ENCODE measurements at regions not wholly inside any gene's neighbourhood (a gene's known extent, or its start where the extent isn't known, plus 50 kb on each side); places are given as distances from the start of the nearest gene placed in this dataset.

DNA sequence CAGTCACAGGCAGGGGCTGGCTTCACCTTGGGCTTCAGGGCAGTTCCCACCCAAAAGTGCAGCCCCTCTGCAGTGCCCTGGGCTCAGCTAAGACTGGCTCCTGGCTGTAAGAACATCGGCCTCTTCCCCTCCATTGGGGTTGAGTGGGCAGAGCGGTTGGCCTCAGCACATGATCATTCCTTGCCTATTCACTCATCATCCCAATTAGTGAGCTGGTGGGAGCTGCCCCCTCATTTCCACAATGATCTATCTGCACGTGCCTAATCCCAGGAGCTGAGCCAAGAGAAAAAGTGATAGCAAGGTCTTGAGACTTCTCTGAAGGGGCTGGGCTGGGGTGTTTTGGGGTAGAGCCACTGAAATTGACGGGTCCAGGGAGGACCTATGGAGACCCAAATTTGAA, 133.6 kb downstream of the SYF2 start:
- intact Hi-C loops (cut with micrococcal nuclease; ENCODE audit: unreplicated experiment) = no loop called here

More for the DNA sequence above, 133.6 kb downstream of the SYF2 start:
- WGBS (ENCODE audit: low lambda C conversion rate) = 58% methylated on average over 4 of the region's 4 CpGs
- TF ChIP-seq ARNT (IDR thresholded peaks at IDR 0.05) = no peak
- TF ChIP-seq ZKSCAN5 (CRISPR knock-in tag; IDR thresholded peaks at IDR 0.05) = no peak
- no peak for TF ChIP-seq NR2F6 (IDR thresholded peaks at IDR 0.05)
- TF ChIP-seq NR2F6 (CRISPR knock-in tag; IDR thresholded peaks at IDR 0.05) = no peak
- TF ChIP-seq, protein P1, sequence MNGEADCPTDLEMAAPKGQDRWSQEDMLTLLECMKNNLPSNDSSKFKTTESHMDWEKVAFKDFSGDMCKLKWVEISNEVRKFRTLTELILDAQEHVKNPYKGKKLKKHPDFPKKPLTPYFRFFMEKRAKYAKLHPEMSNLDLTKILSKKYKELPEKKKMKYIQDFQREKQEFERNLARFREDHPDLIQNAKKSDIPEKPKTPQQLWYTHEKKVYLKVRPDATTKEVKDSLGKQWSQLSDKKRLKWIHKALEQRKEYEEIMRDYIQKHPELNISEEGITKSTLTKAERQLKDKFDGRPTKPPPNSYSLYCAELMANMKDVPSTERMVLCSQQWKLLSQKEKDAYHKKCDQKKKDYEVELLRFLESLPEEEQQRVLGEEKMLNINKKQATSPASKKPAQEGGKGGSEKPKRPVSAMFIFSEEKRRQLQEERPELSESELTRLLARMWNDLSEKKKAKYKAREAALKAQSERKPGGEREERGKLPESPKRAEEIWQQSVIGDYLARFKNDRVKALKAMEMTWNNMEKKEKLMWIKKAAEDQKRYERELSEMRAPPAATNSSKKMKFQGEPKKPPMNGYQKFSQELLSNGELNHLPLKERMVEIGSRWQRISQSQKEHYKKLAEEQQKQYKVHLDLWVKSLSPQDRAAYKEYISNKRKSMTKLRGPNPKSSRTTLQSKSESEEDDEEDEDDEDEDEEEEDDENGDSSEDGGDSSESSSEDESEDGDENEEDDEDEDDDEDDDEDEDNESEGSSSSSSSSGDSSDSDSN (CRISPR knock-in tag; IDR thresholded peaks at IDR 0.05) = no peak
- no peak for TF ChIP-seq SYNCRIP (IDR thresholded peaks at IDR 0.05; ENCODE audit: insufficient read depth, low read depth, low read length)
- no peak for TF ChIP-seq GATA4 (IDR thresholded peaks at IDR 0.05; ENCODE audit: borderline replicate concordance, low read depth)
- no peak for TF ChIP-seq JARID2 (CRISPR knock-in tag; IDR thresholded peaks at IDR 0.05; ENCODE audit: insufficient replicate concordance)
- TF ChIP-seq, protein P2, sequence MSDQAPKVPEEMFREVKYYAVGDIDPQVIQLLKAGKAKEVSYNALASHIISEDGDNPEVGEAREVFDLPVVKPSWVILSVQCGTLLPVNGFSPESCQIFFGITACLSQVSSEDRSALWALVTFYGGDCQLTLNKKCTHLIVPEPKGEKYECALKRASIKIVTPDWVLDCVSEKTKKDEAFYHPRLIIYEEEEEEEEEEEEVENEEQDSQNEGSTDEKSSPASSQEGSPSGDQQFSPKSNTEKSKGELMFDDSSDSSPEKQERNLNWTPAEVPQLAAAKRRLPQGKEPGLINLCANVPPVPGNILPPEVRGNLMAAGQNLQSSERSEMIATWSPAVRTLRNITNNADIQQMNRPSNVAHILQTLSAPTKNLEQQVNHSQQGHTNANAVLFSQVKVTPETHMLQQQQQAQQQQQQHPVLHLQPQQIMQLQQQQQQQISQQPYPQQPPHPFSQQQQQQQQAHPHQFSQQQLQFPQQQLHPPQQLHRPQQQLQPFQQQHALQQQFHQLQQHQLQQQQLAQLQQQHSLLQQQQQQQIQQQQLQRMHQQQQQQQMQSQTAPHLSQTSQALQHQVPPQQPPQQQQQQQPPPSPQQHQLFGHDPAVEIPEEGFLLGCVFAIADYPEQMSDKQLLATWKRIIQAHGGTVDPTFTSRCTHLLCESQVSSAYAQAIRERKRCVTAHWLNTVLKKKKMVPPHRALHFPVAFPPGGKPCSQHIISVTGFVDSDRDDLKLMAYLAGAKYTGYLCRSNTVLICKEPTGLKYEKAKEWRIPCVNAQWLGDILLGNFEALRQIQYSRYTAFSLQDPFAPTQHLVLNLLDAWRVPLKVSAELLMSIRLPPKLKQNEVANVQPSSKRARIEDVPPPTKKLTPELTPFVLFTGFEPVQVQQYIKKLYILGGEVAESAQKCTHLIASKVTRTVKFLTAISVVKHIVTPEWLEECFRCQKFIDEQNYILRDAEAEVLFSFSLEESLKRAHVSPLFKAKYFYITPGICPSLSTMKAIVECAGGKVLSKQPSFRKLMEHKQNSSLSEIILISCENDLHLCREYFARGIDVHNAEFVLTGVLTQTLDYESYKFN (CRISPR knock-in tag; conservative IDR thresholded peaks at IDR 0.05) = no peak
- no peak for TF ChIP-seq ZNF329 (CRISPR knock-in tag; IDR thresholded peaks at IDR 0.05; ENCODE audit: low read depth)
- no peak for TF ChIP-seq MAF1 (CRISPR knock-in tag; IDR thresholded peaks at IDR 0.05; ENCODE audit: borderline replicate concordance)
- TF ChIP-seq, protein P3, sequence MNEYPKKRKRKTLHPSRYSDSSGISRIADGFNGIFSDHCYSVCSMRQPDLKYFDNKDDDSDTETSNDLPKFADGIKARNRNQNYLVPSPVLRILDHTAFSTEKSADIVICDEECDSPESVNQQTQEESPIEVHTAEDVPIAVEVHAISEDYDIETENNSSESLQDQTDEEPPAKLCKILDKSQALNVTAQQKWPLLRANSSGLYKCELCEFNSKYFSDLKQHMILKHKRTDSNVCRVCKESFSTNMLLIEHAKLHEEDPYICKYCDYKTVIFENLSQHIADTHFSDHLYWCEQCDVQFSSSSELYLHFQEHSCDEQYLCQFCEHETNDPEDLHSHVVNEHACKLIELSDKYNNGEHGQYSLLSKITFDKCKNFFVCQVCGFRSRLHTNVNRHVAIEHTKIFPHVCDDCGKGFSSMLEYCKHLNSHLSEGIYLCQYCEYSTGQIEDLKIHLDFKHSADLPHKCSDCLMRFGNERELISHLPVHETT (CRISPR knock-in tag; conservative IDR thresholded peaks at IDR 0.05) = no peak
- TF ChIP-seq, protein P4, sequence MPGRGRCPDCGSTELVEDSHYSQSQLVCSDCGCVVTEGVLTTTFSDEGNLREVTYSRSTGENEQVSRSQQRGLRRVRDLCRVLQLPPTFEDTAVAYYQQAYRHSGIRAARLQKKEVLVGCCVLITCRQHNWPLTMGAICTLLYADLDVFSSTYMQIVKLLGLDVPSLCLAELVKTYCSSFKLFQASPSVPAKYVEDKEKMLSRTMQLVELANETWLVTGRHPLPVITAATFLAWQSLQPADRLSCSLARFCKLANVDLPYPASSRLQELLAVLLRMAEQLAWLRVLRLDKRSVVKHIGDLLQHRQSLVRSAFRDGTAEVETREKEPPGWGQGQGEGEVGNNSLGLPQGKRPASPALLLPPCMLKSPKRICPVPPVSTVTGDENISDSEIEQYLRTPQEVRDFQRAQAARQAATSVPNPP (CRISPR knock-in tag; IDR thresholded peaks at IDR 0.05) = no peak
- no peak for ATAC-seq
- Histone ChIP-seq H3K9me3 (ENCODE audit: low read length) (no peaks in the 10 kb centered on the region), H3K36me3 (replicated peaks in 1 of 2; ENCODE audit: control insufficient read depth in 1 of 2, insufficient read depth in 2 of 2, low read length in 2 of 2) (no peaks in the 10 kb centered on the region), H2AFZ (ENCODE audit: low read length) (no peak overlapping the region), H3K4me1 (ENCODE audit: insufficient read depth, low read length) (peaks cover 20% of the 10 kb centered on the region), H3K9ac (ENCODE audit: insufficient read depth, low read depth, low read length) (no peak overlapping the region), H3K27ac (ENCODE audit: extremely low read length, insufficient read depth, low read length) (no peak overlapping the region), H3K4me2 (ENCODE audit: low read depth, low read length) (no peak overlapping the region), H3K4me3 (replicated peaks in 1 of 3; ENCODE audit: insufficient read depth in 1 of 3, low read depth in 2 of 3, low read length in 3 of 3) (no peak overlapping the region), H3K27me3 (ENCODE audit: control insufficient read depth in 1 of 2, insufficient read depth in 2 of 2, low read length in 2 of 2) (peaks cover 0 to 37% of the 10 kb centered on the region in 2 experiments; a peak in 3 of 5 replicates), H3K79me2 (ENCODE audit: insufficient read depth, low read length) (no peaks in the 10 kb centered on the region), H4K20me1 (ENCODE audit: insufficient read depth, low read length) (no peaks in the 10 kb centered on the region)
- BruUV-seq (replicated peaks) = no TSS peak
- POLR2A ChIA-PET = no interaction called here
- no peak for DNase-seq (ENCODE audit: low spot score)
- FAIRE-seq = no peak
- in situ Hi-C loops (cut with HindIII; ENCODE audit: extremely low pct_ligation_motif_present, low pct_unique_long_range_greater_than_20kb) = no loop called here
- CTCF ChIA-PET (ENCODE audit: low intra/inter-chr PET ratio, low total read pairs) = no interaction called here

Measured in HepG2 (cell line).